NCI-H524 treated with DMSO at 0.1 percent for 48 hours (cell line): ENCODE measurements at regions not wholly inside any gene's neighbourhood (a gene's known extent, or its start where the extent isn't known, plus 50 kb on each side); places are given as distances from the start of the nearest gene placed in this dataset.
"Not testable (repeated sequence)": the region's sequence is repeated elsewhere in the genome, so short reads cannot be mapped to it uniquely, and the experiment has no call there.

ENCODE experiments used
- DNase-seq: peaks from one replicate; lab custom pipeline; 2025; lab: John Stamatoyannopoulos, UW

- DNase-seq = no peak
Measured at GRCh38 chr5:99314721-99315120, 385.9 kb upstream of the CHD1 start.

- DNase-seq = no peak
Measured at GRCh38 chr5:99308131-99308530, 379.3 kb upstream of the CHD1 start.

GRCh38 chr5:99305045-99305580, 376.3 kb upstream of the CHD1 start:
- no peak for DNase-seq

GRCh38 chr5:99285606-99286005, 356.8 kb upstream of the CHD1 start:
- DNase-seq = no peak

- no peak for DNase-seq
Measured at GRCh38 chr5:99275128-99275527, 346.3 kb upstream of the CHD1 start.

- peak; percentile 85 for DNase-seq
Measured at GRCh38 chr5:99272576-99272975, 343.8 kb upstream of the CHD1 start.

GRCh38 chr5:99258819-99259218, 330.0 kb upstream of the CHD1 start:
- DNase-seq = no peak

- no peak for DNase-seq
Measured at GRCh38 chr5:99248066-99248465, 319.3 kb upstream of the CHD1 start.

- DNase-seq = no peak
Measured at GRCh38 chr5:99247346-99247745, 318.5 kb upstream of the CHD1 start.

GRCh38 chr5:99243111-99243510, 314.3 kb upstream of the CHD1 start:
- DNase-seq = no peak

GRCh38 chr5:99239826-99240360, 311.1 kb upstream of the CHD1 start:
- DNase-seq = no peak

- DNase-seq = no peak
Measured at GRCh38 chr5:99191206-99191745, 262.5 kb upstream of the CHD1 start.

GRCh38 chr5:99187611-99188010, 258.8 kb upstream of the CHD1 start:
- DNase-seq = no peak

GRCh38 chr5:99179206-99179605, 250.4 kb upstream of the CHD1 start:
- DNase-seq = no peak

- no peak for DNase-seq
Measured at GRCh38 chr5:99177796-99178195, 249.0 kb upstream of the CHD1 start.

GRCh38 chr5:99176186-99176585, 247.4 kb upstream of the CHD1 start:
- no peak for DNase-seq

GRCh38 chr5:99169309-99169708, 240.5 kb upstream of the CHD1 start:
- no peak for DNase-seq

GRCh38 chr5:99161538-99161937, 232.7 kb upstream of the CHD1 start:
- DNase-seq = not testable (repeated sequence)

GRCh38 chr5:99156688-99157087, 227.9 kb upstream of the CHD1 start:
- DNase-seq = no peak

GRCh38 chr5:99143283-99143795, 214.5 kb upstream of the CHD1 start:
- not testable (repeated sequence) for DNase-seq

GRCh38 chr5:99141534-99142128, 212.8 kb upstream of the CHD1 start:
- no peak for DNase-seq

- no peak for DNase-seq
Measured at GRCh38 chr5:99138911-99139310, 210.1 kb upstream of the CHD1 start.

GRCh38 chr5:99133921-99134320, 205.1 kb upstream of the CHD1 start:
- DNase-seq = no peak
